GM23338 (cell line): ENCODE measurements at regions not wholly inside any gene's neighbourhood (a gene's known extent, or its start where the extent isn't known, plus 50 kb on each side); places are given as distances from the start of the nearest gene placed in this dataset.

ENCODE experiments used
- ATAC-seq: fragments of 200-7000 bp; cut with Tn5 transposase; 3 replicates; pipeline ENCODE4 v1.9.1; 2020
- DNase-seq: peaks from one replicate; pipeline ENCODE4 v3.0.0-alpha.2; 2015; ENCODE audit warnings: low spot score
- H2AFZ ChIP-seq: fragments of 200-600 bp; sonication (generic); 2 replicates; pipeline ENCODE4 v1.8.0; 2016; ENCODE audit warnings: antibody characterized with exemption, mild to moderate bottlenecking, moderate library complexity
- H3F3A ChIP-seq: fragments of 200-600 bp; sonication (generic); replicated peaks from 2 replicates; pipeline ENCODE4 v1.8.0; 2017; ENCODE audit warnings: antibody characterized with exemption, mixed run types, low read depth
- H3K27ac ChIP-seq: fragments of 200-600 bp; sonication (generic); 2 replicates; pipeline ENCODE4 v1.6.1; 2016; ENCODE audit warnings: low read depth
- H3K27me3 ChIP-seq: fragments of 200-600 bp; sonication (generic); 2 replicates; pipeline ENCODE4 v1.8.0; 2016; ENCODE audit warnings: mild to moderate bottlenecking, mixed run types, moderate library complexity; ENCODE audit not compliant: insufficient read depth
- H3K36me3 ChIP-seq: fragments of 200-600 bp; sonication (generic); 2 replicates; pipeline ENCODE4 v1.8.0; 2016; ENCODE audit warnings: mild to moderate bottlenecking; ENCODE audit not compliant: insufficient read depth
- H3K4me1 ChIP-seq: fragments of 200-600 bp; sonication (generic); 2 replicates; pipeline ENCODE4 v1.8.0; 2016; ENCODE audit warnings: mild to moderate bottlenecking, moderate library complexity; ENCODE audit not compliant: insufficient read depth
- H3K4me2 ChIP-seq: fragments of 200-600 bp; sonication (generic); 2 replicates; pipeline ENCODE4 v1.7.1; 2017; ENCODE audit warnings: mixed run types
- H3K4me3 ChIP-seq: fragments of 200-600 bp; sonication (generic); 2 replicates; pipeline ENCODE4 v1.6.1; 2016; ENCODE audit warnings: mixed run types
- H3K79me2 ChIP-seq: fragments of 200-600 bp; sonication (generic); replicated peaks from 2 replicates; pipeline ENCODE4 v1.8.0; 2017; ENCODE audit warnings: mild to moderate bottlenecking; ENCODE audit not compliant: insufficient read depth
- H3K9me2 ChIP-seq: fragments of 200-600 bp; sonication (generic); 2 replicates; pipeline ENCODE4 v1.8.0; 2017; ENCODE audit not compliant: insufficient read depth
- H4K20me1 ChIP-seq: fragments of 200-600 bp; sonication (generic); replicated peaks from 2 replicates; pipeline ENCODE4 v1.8.0; 2017; ENCODE audit warnings: mild to moderate bottlenecking; ENCODE audit not compliant: insufficient read depth
- H3K27ac Mint-ChIP-seq: 2 replicates; pipeline ENCODE4 v1.8.0; 2020; ENCODE audit warnings: inconsistent platforms, mild to moderate bottlenecking, moderate library complexity, mixed read lengths
- H3K27me3 Mint-ChIP-seq: 3 replicates; pipeline ENCODE4 v1.8.0; 2022; ENCODE audit warnings: low read depth, mild to moderate bottlenecking, moderate library complexity, mixed read lengths, inconsistent platforms; ENCODE audit not compliant: insufficient read depth, poor library complexity
- H3K36me3 Mint-ChIP-seq: 3 replicates; pipeline ENCODE4 v1.8.0; 2021; ENCODE audit warnings: low read depth, mild to moderate bottlenecking, inconsistent platforms, moderate library complexity, mixed read lengths
- H3K4me1 Mint-ChIP-seq: 3 replicates; pipeline ENCODE4 v1.8.0; 2020; ENCODE audit warnings: mild to moderate bottlenecking, inconsistent platforms, mixed read lengths
- H3K4me3 Mint-ChIP-seq: 3 replicates; pipeline ENCODE4 v1.8.0; 2021; ENCODE audit warnings: moderate library complexity, mild to moderate bottlenecking, inconsistent platforms, mixed read lengths
- H3K9me3 Mint-ChIP-seq: 3 replicates; pipeline ENCODE4 v1.8.0; 2020; ENCODE audit warnings: moderate library complexity, mild to moderate bottlenecking, inconsistent platforms, mixed read lengths
- CREB1 ChIP-seq: fragments of 250-450 bp; sonication (Bioruptor Pico); IDR thresholded peaks from 2 replicates; pipeline ENCODE4 v1.5.0; 2020; ENCODE audit warnings: low read depth, mild to moderate bottlenecking, moderate library complexity
- EZH2 ChIP-seq: fragments of 200-600 bp; sonication (generic); IDR thresholded peaks from one replicate; pipeline ENCODE4 v1.8.0; 2017; ENCODE audit warnings: antibody characterized with exemption, mild to moderate bottlenecking, low read depth; ENCODE audit not compliant: unreplicated experiment
- EZH2phosphoT487 ChIP-seq: fragments of 200-600 bp; sonication (generic); IDR thresholded peaks from one replicate; pipeline ENCODE4 v1.8.1; 2018; ENCODE audit warnings: antibody characterized with exemption; ENCODE audit not compliant: unreplicated experiment
- JUNB ChIP-seq: IDR thresholded peaks from one replicate; pipeline ENCODE4 v1.6.1; 2016; ENCODE audit warnings: antibody characterized with exemption; ENCODE audit not compliant: unreplicated experiment
- NANOG ChIP-seq: IDR thresholded peaks from 2 replicates; pipeline ENCODE4 v1.6.1; 2016; ENCODE audit warnings: antibody characterized with exemption, borderline replicate concordance
- POLR2AphosphoS5 ChIP-seq: IDR thresholded peaks from 2 replicates; pipeline ENCODE4 v1.6.1; 2016; ENCODE audit warnings: antibody characterized with exemption, low read depth
- STAT1 ChIP-seq: IDR thresholded peaks from one replicate; pipeline ENCODE4 v1.6.1; 2016; ENCODE audit warnings: antibody characterized with exemption; ENCODE audit not compliant: unreplicated experiment
- ZNF114 ChIP-seq: fragments of 250-450 bp; sonication (Bioruptor Pico); IDR thresholded peaks from 2 replicates; pipeline ENCODE4 v1.5.0; 2020; ENCODE audit warnings: mild to moderate bottlenecking, moderate library complexity
- ZNF331 ChIP-seq: fragments of 250-450 bp; sonication (Bioruptor Pico); IDR thresholded peaks from 2 replicates; pipeline ENCODE4 v1.5.0; 2020; ENCODE audit warnings: low read depth, mild to moderate bottlenecking, moderate library complexity
- TF ChIP-seq, protein P1 (sequence below): fragments of 250-450 bp; sonication (Bioruptor Pico); IDR thresholded peaks from 2 replicates; pipeline ENCODE4 v1.5.0; 2020; ENCODE audit warnings: mild to moderate bottlenecking, moderate library complexity
- TF ChIP-seq, protein P2 (sequence below): IDR thresholded peaks from one replicate; pipeline ENCODE4 v1.6.1; 2018; ENCODE audit warnings: antibody characterized with exemption; ENCODE audit not compliant: unreplicated experiment
- TF ChIP-seq, protein P3 (sequence below): IDR thresholded peaks from 2 replicates; pipeline ENCODE4 v1.6.1; 2016; ENCODE audit warnings: antibody characterized with exemption
- TF ChIP-seq, protein P4 (sequence below), 2 experiments: fragments of 200-600 bp in 1 of 2; sonication (generic) in 1 of 2; conservative IDR thresholded peaks; 2 replicates each; pipeline versions ENCODE4 v1.5.1 to v1.6.1; 2016 to 2017; ENCODE audit warnings: antibody characterized with exemption in 2 of 2, low read depth in 2 of 2, mild to moderate bottlenecking in 2 of 2, moderate library complexity in 1 of 2

DNA sequence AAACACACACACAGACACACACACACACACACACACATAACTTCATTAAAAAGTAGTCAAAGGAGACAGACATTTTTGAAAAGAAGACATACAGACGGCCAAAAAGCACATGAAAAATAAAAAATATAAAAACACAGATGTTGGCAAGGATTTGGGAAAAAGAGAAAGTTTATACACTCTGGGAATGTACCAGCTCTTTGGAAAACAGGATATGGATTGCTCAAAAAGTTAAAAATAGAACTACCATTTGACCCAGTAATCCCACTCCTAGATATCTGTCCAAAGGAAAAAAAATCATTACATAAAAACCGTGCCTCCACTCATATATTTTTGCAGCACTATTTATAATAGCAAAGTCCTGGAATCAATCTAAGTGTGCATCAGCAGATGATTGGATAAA lies 128.4 kb upstream of the C21orf91 start:
- H3K36me3 ChIP-seq, result no peaks in the 10 kb centered on the region
- no peak overlapping the region for H3K27ac ChIP-seq
- H3K4me1 ChIP-seq, result no peaks in the 10 kb centered on the region
- ATAC-seq (no peak), DNase-seq (no peak)
- Mint-ChIP-seq H3K27ac (no peak overlapping the region), H3K4me1 (no peaks in the 10 kb centered on the region), H3K4me3 (no peak overlapping the region), H3K27me3 (peaks cover 2% of the 10 kb centered on the region), H3K9me3 (peaks cover 14% of the 10 kb centered on the region), H3K36me3 (peaks cover 12% of the 10 kb centered on the region; the same call in 2 of the 3 replicates)
- H3K79me2 ChIP-seq, result no peaks in the 10 kb centered on the region
- H3F3A ChIP-seq, result no peaks in the 10 kb centered on the region
- 0 out of 2 replicates have a peak, but pooled peaks cover 6% of the 10 kb centered on the region for H3K9me2 ChIP-seq
- no peaks in the 10 kb centered on the region for H3K27me3 ChIP-seq
- H2AFZ ChIP-seq, result no peak overlapping the region
- no peaks in the 10 kb centered on the region for H4K20me1 ChIP-seq
- H3K4me3 ChIP-seq, result no peak overlapping the region
- no peak for TF ChIP-seq JUNB
- TF ChIP-seq STAT1, result no peak
- no peak for TF ChIP-seq POLR2AphosphoS5
- TF ChIP-seq, protein P1, sequence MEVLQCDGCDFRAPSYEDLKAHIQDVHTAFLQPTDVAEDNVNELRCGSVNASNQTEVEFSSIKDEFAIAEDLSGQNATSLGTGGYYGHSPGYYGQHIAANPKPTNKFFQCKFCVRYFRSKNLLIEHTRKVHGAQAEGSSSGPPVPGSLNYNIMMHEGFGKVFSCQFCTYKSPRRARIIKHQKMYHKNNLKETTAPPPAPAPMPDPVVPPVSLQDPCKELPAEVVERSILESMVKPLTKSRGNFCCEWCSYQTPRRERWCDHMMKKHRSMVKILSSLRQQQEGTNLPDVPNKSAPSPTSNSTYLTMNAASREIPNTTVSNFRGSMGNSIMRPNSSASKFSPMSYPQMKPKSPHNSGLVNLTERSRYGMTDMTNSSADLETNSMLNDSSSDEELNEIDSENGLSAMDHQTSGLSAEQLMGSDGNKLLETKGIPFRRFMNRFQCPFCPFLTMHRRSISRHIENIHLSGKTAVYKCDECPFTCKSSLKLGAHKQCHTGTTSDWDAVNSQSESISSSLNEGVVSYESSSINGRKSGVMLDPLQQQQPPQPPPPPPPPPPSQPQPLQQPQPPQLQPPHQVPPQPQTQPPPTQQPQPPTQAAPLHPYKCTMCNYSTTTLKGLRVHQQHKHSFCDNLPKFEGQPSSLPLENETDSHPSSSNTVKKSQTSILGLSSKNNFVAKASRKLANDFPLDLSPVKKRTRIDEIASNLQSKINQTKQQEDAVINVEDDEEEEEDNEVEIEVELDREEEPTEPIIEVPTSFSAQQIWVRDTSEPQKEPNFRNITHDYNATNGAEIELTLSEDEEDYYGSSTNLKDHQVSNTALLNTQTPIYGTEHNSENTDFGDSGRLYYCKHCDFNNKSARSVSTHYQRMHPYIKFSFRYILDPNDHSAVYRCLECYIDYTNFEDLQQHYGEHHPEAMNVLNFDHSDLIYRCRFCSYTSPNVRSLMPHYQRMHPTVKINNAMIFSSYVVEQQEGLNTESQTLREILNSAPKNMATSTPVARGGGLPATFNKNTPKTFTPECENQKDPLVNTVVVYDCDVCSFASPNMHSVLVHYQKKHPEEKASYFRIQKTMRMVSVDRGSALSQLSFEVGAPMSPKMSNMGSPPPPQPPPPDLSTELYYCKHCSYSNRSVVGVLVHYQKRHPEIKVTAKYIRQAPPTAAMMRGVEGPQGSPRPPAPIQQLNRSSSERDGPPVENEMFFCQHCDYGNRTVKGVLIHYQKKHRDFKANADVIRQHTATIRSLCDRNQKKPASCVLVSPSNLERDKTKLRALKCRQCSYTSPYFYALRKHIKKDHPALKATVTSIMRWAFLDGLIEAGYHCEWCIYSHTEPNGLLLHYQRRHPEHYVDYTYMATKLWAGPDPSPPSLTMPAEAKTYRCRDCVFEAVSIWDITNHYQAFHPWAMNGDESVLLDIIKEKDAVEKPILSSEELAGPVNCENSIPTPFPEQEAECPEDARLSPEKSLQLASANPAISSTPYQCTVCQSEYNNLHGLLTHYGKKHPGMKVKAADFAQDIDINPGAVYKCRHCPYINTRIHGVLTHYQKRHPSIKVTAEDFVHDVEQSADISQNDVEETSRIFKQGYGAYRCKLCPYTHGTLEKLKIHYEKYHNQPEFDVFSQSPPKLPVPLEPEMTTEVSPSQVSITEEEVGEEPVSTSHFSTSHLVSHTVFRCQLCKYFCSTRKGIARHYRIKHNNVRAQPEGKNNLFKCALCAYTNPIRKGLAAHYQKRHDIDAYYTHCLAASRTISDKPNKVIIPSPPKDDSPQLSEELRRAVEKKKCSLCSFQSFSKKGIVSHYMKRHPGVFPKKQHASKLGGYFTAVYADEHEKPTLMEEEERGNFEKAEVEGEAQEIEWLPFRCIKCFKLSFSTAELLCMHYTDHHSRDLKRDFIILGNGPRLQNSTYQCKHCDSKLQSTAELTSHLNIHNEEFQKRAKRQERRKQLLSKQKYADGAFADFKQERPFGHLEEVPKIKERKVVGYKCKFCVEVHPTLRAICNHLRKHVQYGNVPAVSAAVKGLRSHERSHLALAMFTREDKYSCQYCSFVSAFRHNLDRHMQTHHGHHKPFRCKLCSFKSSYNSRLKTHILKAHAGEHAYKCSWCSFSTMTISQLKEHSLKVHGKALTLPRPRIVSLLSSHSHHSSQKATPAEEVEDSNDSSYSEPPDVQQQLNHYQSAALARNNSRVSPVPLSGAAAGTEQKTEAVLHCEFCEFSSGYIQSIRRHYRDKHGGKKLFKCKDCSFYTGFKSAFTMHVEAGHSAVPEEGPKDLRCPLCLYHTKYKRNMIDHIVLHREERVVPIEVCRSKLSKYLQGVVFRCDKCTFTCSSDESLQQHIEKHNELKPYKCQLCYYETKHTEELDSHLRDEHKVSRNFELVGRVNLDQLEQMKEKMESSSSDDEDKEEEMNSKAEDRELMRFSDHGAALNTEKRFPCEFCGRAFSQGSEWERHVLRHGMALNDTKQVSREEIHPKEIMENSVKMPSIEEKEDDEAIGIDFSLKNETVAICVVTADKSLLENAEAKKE, result no peak
- TF ChIP-seq CREB1, result no peak
- TF ChIP-seq EZH2phosphoT487, result no peak
- TF ChIP-seq, protein P2, sequence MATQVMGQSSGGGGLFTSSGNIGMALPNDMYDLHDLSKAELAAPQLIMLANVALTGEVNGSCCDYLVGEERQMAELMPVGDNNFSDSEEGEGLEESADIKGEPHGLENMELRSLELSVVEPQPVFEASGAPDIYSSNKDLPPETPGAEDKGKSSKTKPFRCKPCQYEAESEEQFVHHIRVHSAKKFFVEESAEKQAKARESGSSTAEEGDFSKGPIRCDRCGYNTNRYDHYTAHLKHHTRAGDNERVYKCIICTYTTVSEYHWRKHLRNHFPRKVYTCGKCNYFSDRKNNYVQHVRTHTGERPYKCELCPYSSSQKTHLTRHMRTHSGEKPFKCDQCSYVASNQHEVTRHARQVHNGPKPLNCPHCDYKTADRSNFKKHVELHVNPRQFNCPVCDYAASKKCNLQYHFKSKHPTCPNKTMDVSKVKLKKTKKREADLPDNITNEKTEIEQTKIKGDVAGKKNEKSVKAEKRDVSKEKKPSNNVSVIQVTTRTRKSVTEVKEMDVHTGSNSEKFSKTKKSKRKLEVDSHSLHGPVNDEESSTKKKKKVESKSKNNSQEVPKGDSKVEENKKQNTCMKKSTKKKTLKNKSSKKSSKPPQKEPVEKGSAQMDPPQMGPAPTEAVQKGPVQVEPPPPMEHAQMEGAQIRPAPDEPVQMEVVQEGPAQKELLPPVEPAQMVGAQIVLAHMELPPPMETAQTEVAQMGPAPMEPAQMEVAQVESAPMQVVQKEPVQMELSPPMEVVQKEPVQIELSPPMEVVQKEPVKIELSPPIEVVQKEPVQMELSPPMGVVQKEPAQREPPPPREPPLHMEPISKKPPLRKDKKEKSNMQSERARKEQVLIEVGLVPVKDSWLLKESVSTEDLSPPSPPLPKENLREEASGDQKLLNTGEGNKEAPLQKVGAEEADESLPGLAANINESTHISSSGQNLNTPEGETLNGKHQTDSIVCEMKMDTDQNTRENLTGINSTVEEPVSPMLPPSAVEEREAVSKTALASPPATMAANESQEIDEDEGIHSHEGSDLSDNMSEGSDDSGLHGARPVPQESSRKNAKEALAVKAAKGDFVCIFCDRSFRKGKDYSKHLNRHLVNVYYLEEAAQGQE, result no peak
- TF ChIP-seq, protein P3, sequence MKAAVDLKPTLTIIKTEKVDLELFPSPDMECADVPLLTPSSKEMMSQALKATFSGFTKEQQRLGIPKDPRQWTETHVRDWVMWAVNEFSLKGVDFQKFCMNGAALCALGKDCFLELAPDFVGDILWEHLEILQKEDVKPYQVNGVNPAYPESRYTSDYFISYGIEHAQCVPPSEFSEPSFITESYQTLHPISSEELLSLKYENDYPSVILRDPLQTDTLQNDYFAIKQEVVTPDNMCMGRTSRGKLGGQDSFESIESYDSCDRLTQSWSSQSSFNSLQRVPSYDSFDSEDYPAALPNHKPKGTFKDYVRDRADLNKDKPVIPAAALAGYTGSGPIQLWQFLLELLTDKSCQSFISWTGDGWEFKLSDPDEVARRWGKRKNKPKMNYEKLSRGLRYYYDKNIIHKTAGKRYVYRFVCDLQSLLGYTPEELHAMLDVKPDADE, result no peak
- TF ChIP-seq ZNF331 (CRISPR knock-in tag), result no peak
- TF ChIP-seq, protein P4, sequence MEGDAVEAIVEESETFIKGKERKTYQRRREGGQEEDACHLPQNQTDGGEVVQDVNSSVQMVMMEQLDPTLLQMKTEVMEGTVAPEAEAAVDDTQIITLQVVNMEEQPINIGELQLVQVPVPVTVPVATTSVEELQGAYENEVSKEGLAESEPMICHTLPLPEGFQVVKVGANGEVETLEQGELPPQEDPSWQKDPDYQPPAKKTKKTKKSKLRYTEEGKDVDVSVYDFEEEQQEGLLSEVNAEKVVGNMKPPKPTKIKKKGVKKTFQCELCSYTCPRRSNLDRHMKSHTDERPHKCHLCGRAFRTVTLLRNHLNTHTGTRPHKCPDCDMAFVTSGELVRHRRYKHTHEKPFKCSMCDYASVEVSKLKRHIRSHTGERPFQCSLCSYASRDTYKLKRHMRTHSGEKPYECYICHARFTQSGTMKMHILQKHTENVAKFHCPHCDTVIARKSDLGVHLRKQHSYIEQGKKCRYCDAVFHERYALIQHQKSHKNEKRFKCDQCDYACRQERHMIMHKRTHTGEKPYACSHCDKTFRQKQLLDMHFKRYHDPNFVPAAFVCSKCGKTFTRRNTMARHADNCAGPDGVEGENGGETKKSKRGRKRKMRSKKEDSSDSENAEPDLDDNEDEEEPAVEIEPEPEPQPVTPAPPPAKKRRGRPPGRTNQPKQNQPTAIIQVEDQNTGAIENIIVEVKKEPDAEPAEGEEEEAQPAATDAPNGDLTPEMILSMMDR (conservative IDR thresholded peaks at IDR 0.05; ENCODE audit: low read depth in 2 of 2), result no peak
- no peak for TF ChIP-seq NANOG
- no peak for TF ChIP-seq ZNF114 (CRISPR knock-in tag)
- no peak for TF ChIP-seq EZH2
- no peak overlapping the region for H3K4me2 ChIP-seq
